HepG2 (cell line): ENCODE measurements at regions not wholly inside any gene's neighbourhood (a gene's known extent, or its start where the extent isn't known, plus 50 kb on each side); places are given as distances from the start of the nearest gene placed in this dataset.

Experiments
- CREB1 ChIP-seq, 2 experiments: fragments of 450-650 bp in 1 of 2; IDR thresholded peaks; 2 replicates each; pipeline ENCODE4 v1.6.1; 2016 to 2017; ENCODE audit warnings: control low read depth in 1 of 2, mild to moderate bottlenecking in 1 of 2, missing compliant biosample characterization in 1 of 2, missing genetic modification characterization in 1 of 2
- CREM ChIP-seq, 2 experiments: sonication (generic) in 1 of 2; formaldehyde crosslinking in 1 of 2; IDR thresholded peaks; 2 replicates each; pipeline versions ENCODE4 v1.4.0 to v1.6.1; 2016 to 2020; ENCODE audit warnings: antibody characterized with exemption in 1 of 2, mild to moderate bottlenecking in 1 of 2, missing genetic modification reagents in 1 of 2
- CTCF ChIP-seq: sonication (generic); formaldehyde crosslinking; IDR thresholded peaks from 2 replicates; pipeline ENCODE4 v1.5.0; 2020; ENCODE audit warnings: mild to moderate bottlenecking, missing genetic modification reagents, moderate library complexity
- MAZ ChIP-seq, 2 experiments: sonication (generic) in 1 of 2; formaldehyde crosslinking in 1 of 2; IDR thresholded peaks; 2 replicates each; pipeline versions ENCODE4 v1.5.0 to v1.6.1; 2012 to 2020; ENCODE audit warnings: low read depth in 2 of 2, mild to moderate bottlenecking in 2 of 2, borderline replicate concordance in 1 of 2, improper control_type of control experiment in 1 of 2, low read length in 1 of 2, missing genetic modification reagents in 1 of 2, moderate library complexity in 1 of 2
- POLR2A ChIP-seq, 2 experiments: IDR thresholded peaks; 2 replicates each; pipeline ENCODE4 v1.6.1; 2011; ENCODE audit warnings: low read depth in 2 of 2, low read length in 2 of 2, mild to moderate bottlenecking in 1 of 2, moderate library complexity in 1 of 2; ENCODE audit not compliant: insufficient read depth in 1 of 2
- TAF1 ChIP-seq: sonication (generic); formaldehyde crosslinking; IDR thresholded peaks from 2 replicates; pipeline ENCODE4 v1.4.0; 2020; ENCODE audit warnings: missing genetic modification reagents
- ZNF10 ChIP-seq: sonication (generic); formaldehyde crosslinking; IDR thresholded peaks from 2 replicates; pipeline ENCODE4 v1.4.0; 2020; ENCODE audit warnings: mild to moderate bottlenecking, low read depth, missing genetic modification reagents, borderline replicate concordance

DNA sequence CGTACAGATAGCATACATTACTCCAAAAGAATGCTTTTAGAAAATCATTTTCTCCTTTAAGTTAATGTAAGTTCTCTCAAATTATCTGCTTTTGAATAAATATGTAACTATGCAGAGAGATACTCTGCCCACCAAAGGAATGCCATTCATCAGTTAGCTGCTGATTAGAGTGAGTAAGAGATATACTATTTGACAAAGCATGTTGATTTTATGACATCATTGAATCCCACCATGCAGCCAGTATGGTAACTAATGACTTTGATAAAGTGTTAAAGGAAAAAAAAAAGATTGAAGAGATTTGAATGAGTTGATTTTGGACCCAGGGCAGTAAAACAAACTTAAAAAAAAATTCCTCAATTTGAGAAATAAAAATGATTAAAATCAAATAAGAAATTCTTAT lies 521.5 kb downstream of the SLITRK6 start:
- TF ChIP-seq CREB1 (IDR thresholded peaks at IDR 0.05): no peak
- no peak for TF ChIP-seq CREB1 (CRISPR knock-in tag; IDR thresholded peaks at IDR 0.05)
- no peak for TF ChIP-seq TAF1 (CRISPR knock-in tag)
- TF ChIP-seq POLR2A (IDR thresholded peaks at IDR 0.05; ENCODE audit: insufficient read depth in 1 of 2, low read depth in 2 of 2, low read length in 2 of 2): no peak
- no peak for TF ChIP-seq ZNF10 (CRISPR knock-in tag)
- TF ChIP-seq CREM (IDR thresholded peaks at IDR 0.05): no peak
- TF ChIP-seq CREM (CRISPR knock-in tag; IDR thresholded peaks at IDR 0.05): no peak
- TF ChIP-seq MAZ (IDR thresholded peaks at IDR 0.05; ENCODE audit: borderline replicate concordance, low read depth, low read length): no peak
- no peak for TF ChIP-seq MAZ (CRISPR knock-in tag; IDR thresholded peaks at IDR 0.05; ENCODE audit: low read depth)
- no peak for TF ChIP-seq CTCF (CRISPR knock-in tag)
